CD4-positive, alpha-beta T cell treated with Interleukin-2 at 100 ng/mL for 4 hours (primary cell): ENCODE measurements at regions not wholly inside any gene's neighbourhood (a gene's known extent, or its start where the extent isn't known, plus 50 kb on each side); places are given as distances from the start of the nearest gene placed in this dataset.
"Not testable (repeated sequence)": the region's sequence is repeated elsewhere in the genome, so short reads cannot be mapped to it uniquely, and the experiment has no call there.

ENCODE experiments used
- DNase-seq: peaks from one replicate; pipeline ENCODE4 v3.0.0-alpha.2; 2020; ENCODE audit warnings: low spot score

- DNase-seq, result peak; percentile 22
Measured at GRCh38 chr14:89067293-89067972, 243.0 kb downstream of the TTC8 start.

GRCh38 chr14:89078021-89078795 is 253.8 kb downstream of the TTC8 start:
- no peak for DNase-seq

- no peak for DNase-seq
Measured at GRCh38 chr14:89085231-89085731, 260.8 kb downstream of the TTC8 start.

GRCh38 chr14:89085737-89086382 is 261.4 kb downstream of the TTC8 start:
- DNase-seq, result no peak

GRCh38 chr14:89088530-89088929 is 264.1 kb downstream of the TTC8 start:
- DNase-seq, result no peak

- no peak for DNase-seq
Measured at GRCh38 chr14:89089330-89089729, 264.9 kb downstream of the TTC8 start.

GRCh38 chr14:89091781-89092180 is 267.3 kb downstream of the TTC8 start:
- DNase-seq, result no peak

- no peak for DNase-seq
Measured at GRCh38 chr14:89093083-89093730, 268.8 kb downstream of the TTC8 start.

- no peak for DNase-seq
Measured at GRCh38 chr14:89095036-89095435, 270.6 kb downstream of the TTC8 start.

- DNase-seq, result no peak
Measured at GRCh38 chr14:89096946-89097345, 272.5 kb downstream of the TTC8 start.

- no peak for DNase-seq
Measured at GRCh38 chr14:89098254-89098653, 273.8 kb downstream of the TTC8 start.

- not testable (repeated sequence) for DNase-seq
Measured at GRCh38 chr14:89104171-89104817, 279.8 kb downstream of the TTC8 start.

GRCh38 chr14:89104861-89105260 is 280.4 kb downstream of the TTC8 start:
- not testable (repeated sequence) for DNase-seq
